ENCODE measurements at regions not wholly inside any gene's neighbourhood (a gene's known extent, or its start where the extent isn't known, plus 50 kb on each side); places are given as distances from the start of the nearest gene placed in this dataset.
"Not testable (repeated sequence)": the region's sequence is repeated elsewhere in the genome, so short reads cannot be mapped to it uniquely, and the experiment has no call there.

DNA sequence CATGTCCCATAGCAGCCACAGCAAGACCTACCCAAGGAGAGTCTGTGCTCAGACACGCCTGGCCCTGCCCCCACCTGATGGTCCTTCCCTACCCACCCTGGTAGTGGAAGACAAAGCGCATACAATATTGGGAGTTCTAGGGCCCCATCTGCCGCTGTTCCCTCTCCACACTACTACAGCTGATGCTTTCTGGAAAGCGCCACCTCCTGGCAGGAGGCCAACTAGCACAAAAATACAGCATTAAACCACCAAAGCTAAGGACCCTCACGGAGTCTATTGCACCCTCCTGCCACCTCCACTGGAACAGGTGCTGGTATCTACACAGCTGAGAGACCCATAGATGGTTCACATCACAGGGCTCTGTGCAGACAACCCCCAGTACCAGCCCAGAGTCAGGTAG lies 50.9 kb upstream of the IGFBP5 start:
- FAIRE-seq; DNase-seq (ENCODE audit: extremely low spot score, insufficient read length, low read depth): not testable (repeated sequence)

GRCh38 chr2:216745453-216745852 lies 50.1 kb upstream of the IGFBP5 start:
- no peak for DNase-seq (ENCODE audit: extremely low spot score, insufficient read length, low read depth)
- no peak for FAIRE-seq
